SU-DHL-6 (cell line): ENCODE measurements at regions not wholly inside any gene's neighbourhood (a gene's known extent, or its start where the extent isn't known, plus 50 kb on each side); places are given as distances from the start of the nearest gene placed in this dataset.

Experiments used
- EZH2phosphoT487 ChIP-seq: fragments of 200-600 bp; sonication (generic), shearing (Covaris generic); conservative IDR thresholded peaks from 2 replicates; pipeline ENCODE4 v1.6.1; 2018; ENCODE audit warnings: mild to moderate bottlenecking, antibody characterized with exemption, low read length, moderate library complexity, mixed read lengths
- TF ChIP-seq, protein P1 (sequence below): fragments of 200-600 bp; sonication (generic); IDR thresholded peaks from one replicate; pipeline ENCODE4 v1.5.1; 2017; ENCODE audit warnings: antibody characterized with exemption, mild to moderate bottlenecking, low read length, moderate library complexity; ENCODE audit not compliant: insufficient read depth, poor library complexity, severe bottlenecking

GRCh38 chr5:174810796-174811195, 86.4 kb downstream of the MSX2 start:
- TF ChIP-seq, protein P1, sequence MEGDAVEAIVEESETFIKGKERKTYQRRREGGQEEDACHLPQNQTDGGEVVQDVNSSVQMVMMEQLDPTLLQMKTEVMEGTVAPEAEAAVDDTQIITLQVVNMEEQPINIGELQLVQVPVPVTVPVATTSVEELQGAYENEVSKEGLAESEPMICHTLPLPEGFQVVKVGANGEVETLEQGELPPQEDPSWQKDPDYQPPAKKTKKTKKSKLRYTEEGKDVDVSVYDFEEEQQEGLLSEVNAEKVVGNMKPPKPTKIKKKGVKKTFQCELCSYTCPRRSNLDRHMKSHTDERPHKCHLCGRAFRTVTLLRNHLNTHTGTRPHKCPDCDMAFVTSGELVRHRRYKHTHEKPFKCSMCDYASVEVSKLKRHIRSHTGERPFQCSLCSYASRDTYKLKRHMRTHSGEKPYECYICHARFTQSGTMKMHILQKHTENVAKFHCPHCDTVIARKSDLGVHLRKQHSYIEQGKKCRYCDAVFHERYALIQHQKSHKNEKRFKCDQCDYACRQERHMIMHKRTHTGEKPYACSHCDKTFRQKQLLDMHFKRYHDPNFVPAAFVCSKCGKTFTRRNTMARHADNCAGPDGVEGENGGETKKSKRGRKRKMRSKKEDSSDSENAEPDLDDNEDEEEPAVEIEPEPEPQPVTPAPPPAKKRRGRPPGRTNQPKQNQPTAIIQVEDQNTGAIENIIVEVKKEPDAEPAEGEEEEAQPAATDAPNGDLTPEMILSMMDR, result no peak
- TF ChIP-seq EZH2phosphoT487, result no peak
